HG03378 (cell line): ENCODE measurements at regions not wholly inside any gene's neighbourhood (a gene's known extent, or its start where the extent isn't known, plus 50 kb on each side); places are given as distances from the start of the nearest gene placed in this dataset.
"Not testable (repeated sequence)": the region's sequence is repeated elsewhere in the genome, so short reads cannot be mapped to it uniquely, and the experiment has no call there.

Source experiments
- ATAC-seq: cut with Tn5 transposase; IDR thresholded peaks from one replicate; pipeline ENCODE4 v1.9.1; 2021; ENCODE audit warnings: mild to moderate bottlenecking, moderate library complexity; ENCODE audit not compliant: unreplicated experiment

DNA sequence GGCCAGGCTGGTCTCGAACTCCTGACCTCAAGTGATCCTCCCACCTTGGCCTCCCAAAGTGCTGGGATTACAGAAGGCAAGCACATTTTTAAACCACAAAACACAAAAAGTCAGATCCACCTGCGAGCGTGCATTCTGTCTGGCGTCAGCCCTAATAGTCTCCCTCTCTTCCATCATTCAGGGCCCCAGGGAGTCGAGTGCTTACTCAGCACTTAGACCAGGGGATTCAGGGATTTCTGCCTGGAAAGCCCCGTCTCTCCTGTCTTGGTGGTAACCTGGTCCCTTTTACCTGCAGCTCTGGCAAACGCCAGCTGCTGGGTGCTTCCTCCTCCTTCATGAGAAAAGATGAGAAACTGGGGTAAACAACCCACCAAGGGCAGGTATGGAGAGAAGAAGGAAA lies 443.1 kb downstream of the SOX9 start:
- no peak for ATAC-seq

DNA sequence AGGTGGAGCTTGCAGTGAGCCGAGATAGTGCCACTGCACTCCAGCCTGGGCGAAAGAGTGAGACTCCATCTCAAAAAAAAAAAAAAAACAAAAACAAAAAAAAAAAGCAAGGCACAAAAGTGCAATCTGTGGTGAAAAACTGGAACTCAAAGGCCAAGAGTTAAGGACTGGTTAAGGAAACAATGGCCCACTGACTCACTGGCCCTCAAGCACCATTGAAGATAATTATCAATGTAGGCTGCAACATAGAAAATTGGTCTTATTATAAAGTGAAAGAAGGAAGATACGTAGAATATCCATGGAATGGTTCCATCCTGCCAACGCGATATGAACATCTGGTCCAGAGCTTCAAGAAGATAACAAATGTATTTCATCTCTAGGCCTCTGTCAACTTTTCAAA lies 444.2 kb downstream of the SOX9 start:
- no peak for ATAC-seq

DNA sequence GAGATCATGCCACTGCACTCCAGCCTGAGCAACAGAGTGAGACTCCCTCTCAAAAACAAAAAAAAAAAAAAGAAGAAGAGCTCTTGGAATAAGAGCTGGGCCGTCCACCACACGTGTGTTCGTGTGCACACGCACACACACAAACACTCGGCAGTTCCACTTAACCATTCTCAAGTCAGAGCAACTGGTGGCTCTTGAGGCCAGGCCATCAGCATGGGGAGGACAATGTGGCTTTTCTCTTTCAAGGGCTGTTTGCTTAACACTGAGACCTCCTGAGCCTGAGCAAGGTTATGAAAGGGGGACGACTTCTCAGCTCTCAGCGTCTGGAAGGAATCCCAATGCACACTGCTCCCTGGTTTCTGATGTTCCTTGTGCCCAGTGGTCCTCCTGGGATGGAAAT lies 444.9 kb downstream of the SOX9 start:
- ATAC-seq: no peak

DNA sequence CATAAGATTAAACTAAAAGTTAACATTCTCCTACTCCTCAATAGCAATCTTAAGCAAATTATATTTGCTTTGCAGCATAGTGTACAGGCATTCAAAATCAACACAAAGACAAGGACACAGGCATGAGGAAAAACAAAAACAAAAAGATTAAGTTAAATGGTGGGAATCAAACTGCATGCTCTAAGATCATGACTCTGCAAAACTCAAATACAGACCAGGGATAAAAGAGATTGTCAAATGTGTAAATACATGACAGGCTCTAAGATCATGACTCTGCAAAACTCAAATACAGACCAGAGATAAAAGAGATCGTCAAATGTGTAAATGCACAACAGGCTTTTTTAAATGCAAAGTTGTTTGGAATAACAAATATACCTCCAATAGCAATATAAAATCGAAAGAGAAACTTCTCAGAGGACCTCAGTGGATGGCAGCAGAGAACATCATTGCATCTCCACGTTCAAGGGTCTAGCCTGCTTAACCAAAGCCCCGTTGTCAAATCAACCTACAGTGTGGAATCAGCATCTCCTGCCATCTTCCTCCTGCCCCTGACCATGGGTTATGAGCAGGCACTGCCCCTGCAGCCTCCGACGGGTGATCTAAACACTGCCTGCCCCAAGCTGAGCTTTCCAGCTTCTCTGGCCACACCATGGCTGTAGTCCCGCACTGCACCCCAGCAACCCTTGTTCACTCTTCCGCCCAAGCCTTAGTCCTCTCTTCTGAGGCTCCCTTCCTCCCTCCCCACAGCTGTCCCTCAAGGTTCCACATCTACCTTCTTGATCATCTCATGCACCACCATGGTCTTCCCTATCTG lies 446.1 kb downstream of the SOX9 start:
- no peak for ATAC-seq

DNA sequence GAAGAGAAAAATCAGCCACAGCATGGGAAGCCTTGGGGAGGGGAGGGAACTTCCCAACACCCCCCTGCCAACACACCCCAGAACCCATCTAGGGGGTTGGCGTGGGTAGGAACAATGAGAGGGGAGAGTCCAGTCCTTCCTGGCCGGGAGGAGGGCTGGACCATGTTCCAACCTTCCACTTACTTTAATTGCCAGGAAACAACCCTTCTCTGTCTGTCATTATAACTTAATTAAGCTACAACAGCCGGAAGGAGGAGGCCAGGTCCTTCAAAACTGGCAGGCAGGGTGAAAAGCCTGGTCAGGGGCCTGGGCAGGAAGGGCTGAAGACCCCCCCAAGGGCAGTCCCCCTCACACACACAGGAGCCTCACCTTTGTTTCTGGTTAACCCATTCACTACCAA lies 447.0 kb downstream of the SOX9 start:
- no peak for ATAC-seq

DNA sequence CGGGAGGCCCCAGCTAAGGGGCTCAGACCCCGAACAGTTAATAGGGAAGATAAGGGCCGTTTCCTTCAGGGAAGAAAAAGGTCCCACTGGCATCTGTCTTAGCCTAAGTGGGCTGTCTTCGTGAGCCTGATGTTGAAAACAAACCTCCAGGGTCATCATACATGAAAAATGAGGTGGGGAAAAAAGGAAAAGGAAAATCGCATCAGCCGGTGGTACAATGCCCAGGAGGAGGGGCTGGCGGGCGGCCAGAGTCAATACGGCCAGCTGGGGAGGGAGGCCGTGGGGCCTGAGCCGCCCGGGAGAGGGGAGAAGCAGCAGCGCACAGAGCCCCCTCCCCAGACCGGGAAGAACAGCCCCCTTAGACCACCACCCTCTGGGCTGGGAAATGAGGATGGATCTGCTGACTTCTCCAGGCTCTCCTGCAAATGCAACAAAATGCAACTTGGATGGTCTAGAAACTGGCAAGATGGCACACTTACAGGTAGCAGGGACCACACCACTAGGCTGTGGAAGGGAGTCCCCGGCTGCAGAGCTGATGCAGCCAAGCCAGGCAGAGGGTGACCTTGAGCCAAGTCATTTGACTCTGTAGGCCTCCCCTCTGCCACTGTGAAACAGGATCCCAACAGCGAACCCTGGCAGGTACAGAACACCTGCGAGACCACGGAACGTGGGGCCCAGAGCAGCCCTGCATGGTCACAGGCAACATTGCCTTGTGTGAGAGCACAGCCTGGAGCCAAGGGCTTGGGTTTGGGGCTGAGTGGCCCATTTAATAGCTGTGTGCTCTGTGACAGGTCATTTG lies 448.5 kb downstream of the SOX9 start:
- no peak for ATAC-seq

DNA sequence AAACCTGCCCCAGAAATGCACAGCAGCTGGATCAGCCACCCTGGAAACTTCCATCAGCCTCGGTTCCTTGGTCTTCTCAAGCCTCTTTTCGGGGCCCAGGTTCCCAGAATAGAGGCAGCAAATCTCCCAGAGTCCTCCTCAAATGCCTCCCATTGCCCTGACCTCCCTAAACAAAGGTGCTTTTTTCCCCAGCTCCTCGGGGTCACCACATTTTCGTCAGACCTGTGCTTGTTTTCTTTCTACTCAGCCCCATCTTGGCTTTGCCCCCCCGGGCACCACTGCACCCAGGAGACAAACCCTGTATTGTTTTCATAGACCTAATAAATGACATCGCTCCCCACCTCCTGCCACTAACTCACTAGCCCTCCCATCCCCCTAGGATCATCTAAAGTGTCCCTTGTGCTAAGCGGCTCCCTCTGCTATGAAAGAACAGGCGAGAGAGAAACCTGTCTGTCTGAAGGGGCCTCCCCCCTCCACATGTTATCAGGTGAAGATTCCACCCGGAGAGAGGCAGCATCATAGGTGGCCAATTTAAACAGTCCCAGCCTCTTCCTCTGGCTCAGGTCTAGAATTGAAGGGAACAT lies 451.1 kb downstream of the SOX9 start:
- no peak for ATAC-seq

DNA sequence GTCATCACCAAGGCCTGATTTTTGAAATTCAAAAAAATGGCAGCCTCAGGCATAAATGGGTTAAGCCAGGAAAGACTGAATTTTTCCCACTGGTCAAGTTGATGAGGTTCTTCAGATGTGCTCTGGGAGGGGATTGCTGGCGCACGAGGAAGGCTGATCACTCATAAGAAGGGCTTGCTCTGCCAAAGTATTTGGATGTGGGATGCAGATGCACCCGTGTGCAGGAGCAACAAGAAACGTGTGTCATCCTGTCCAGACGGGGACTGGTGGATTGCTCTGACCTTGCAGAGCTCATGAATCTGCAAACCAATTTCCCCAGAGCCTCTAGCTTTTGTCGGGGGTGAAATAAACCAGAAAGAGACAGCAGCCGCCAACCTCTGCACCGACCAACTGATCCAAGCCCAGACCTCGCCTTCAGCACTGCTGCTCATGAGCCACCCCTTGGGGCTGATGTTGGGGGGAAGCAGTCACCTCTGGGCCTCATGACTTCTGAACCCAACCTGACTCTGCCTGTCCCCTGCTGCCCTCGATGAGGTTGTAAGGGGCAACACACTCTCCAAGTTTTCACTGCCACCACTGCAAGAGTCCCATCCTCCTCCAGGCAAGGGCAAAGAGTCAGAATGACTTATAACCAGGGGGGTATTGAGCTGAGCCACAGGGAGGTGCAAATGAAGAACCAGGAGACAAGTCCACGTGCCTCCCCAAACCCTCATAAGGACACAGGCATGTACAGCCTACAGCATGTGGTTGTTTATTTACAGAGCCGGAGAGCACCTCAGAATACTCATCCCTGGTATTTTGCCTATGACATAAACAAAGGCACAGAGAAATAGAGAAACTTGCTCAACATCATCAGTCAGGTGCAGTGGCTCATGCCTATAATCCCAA lies 452.0 kb downstream of the SOX9 start:
- ATAC-seq: no peak

DNA sequence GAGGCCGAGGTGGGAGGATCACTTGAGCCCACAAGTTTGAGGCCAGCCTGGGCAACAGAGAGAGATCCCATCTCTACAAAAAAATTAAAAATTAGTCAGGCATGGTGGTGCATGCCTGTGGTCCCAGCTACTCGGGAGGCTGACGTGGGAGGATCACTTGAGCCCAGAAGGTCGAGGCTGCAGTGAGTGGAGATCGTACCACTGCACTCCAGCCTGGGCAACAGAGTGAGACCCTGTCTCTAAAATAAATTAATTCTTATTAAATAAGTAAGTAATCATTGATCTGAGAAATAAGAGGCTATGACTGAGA lies 452.6 kb downstream of the SOX9 start:
- ATAC-seq: not testable (repeated sequence)

DNA sequence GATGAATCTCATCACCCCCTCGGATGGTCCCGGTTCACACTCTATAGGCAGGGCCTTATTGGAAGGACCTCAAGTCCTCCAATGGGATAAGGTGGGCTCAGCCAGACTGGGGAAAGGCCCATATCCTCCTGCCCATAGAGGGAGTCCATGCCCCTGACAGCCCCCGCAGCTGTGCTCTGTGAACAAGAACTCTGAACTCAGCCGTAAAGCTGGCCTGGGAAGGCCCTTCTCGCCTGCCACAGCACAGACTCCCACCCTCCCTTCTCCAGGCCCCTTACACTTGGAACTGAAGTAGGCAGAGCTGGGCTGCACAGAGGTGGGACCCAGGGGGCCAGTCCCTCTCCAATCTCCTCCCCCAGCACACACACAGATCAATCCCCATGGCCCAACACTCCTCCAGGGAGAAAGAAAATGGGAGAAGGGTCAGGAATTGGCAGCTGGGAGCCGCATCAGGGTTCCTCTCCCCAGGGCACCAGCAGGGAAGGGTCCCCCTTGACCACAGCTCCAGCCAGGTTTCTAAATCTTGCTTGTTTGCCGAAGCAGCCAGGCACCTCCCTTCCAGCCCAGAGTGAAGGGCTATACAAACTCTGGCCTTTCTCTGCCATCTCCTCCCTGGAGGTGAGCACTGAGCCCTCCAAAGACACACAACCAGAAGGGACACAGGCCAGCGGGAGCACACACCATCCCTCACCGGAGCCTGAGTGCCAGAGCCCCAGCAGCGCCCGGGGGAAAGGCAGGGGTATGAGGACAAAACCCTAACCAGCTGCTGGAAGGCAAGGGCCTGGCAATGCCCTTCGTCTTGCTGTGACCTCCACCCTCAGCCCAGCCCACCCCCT lies 454.1 kb downstream of the SOX9 start:
- no peak for ATAC-seq

DNA sequence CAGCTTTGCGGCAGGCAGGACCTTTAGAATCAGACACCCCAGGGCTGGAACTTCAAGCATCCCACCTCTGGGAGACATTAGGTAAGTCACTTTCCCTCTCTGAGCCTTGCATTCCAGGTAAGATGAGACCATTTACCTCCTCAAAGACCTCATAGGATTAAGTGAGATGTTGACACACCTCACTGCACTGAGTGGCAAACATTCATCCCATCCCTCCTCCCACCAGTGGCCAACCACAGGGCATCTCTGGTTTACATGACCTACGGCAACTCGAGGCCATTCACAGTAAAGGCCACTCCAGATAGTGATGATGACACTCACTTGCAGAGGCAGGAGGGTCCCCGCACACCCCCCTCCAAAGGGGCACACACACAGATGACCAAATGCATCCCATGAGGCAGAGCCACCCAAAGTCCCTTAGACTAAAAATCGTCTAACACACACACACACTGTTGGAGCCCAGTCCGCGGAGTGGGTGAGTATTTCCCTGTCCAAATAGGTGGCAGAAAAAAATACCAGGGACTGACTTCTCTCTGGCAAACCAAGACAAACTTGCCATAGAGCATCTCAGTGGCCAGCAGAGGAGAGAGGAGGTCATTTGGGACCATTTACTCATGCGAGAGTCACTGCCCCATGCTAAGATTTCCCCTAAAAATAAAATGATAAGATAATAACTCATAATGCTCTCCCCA lies 454.9 kb downstream of the SOX9 start:
- ATAC-seq: no peak

DNA sequence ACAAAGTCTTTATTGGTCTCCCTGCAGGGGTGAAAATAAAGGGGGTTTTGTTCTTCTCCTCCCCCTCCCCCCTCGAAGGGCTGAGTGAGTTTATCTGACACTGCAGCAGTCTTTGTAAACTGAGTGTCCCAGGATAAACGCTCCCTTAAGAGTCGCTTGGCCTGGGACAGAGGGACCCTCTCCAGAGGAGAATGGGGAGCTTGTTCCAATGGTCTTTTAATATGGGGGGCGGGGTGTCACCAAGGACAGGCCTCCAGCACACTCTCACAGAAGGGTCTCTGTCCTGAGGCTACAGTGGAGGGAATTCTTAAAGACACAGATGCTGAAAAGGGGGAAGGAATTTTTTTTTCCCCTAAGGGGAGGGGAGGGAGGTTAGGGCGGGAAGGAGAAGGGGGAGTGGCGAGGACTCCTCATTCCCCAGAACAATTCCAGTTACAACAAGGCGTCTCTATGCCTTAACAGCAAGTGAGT lies 455.5 kb downstream of the SOX9 start:
- ATAC-seq: no peak

DNA sequence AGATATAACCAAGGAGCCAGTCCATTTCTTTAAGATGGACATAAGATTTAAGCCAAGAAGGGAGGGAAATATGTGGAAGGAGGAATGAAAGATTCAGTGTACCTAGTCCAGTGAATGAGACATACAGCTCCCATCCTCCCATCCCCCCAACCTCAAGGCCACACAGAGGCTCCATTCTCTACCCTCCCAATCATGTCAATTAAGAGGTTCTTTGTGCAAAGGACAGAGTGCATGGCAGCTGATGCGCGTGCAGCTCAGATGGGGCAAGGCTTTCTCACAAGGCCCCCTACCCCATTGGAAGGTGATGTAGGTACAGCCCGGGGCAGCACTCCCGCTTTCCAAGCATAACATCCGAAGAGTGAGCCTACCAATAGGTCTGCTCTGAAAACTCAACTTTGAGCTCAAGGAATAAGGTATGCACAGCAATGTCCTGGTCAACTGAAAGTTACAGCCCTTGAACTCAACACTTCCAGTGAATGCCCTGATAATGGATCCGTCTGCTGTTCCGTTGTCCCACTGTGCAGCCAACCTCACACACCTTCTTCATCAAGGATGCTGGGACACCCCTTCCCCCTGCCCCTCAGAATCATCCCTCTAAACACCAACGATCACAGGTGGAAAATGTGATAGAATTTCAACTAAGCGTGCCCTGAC lies 458.1 kb downstream of the SOX9 start:
- ATAC-seq: no peak

DNA sequence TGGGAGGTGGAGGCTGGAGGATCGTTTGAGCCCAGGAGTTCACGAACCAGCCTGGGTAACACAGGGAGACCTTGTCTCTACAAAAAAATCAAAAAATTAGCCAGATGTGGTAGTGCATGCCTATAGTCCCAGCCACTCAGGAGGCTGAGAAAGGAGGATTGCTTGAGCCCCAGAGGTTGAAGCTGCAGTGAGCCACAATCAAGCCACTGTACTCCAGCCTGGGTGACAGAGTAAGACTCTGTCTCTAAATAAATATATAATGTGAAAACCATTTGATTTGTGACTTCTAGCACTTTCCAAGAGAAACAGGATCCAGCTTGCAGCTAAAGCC lies 459.1 kb downstream of the SOX9 start:
- ATAC-seq: no peak

DNA sequence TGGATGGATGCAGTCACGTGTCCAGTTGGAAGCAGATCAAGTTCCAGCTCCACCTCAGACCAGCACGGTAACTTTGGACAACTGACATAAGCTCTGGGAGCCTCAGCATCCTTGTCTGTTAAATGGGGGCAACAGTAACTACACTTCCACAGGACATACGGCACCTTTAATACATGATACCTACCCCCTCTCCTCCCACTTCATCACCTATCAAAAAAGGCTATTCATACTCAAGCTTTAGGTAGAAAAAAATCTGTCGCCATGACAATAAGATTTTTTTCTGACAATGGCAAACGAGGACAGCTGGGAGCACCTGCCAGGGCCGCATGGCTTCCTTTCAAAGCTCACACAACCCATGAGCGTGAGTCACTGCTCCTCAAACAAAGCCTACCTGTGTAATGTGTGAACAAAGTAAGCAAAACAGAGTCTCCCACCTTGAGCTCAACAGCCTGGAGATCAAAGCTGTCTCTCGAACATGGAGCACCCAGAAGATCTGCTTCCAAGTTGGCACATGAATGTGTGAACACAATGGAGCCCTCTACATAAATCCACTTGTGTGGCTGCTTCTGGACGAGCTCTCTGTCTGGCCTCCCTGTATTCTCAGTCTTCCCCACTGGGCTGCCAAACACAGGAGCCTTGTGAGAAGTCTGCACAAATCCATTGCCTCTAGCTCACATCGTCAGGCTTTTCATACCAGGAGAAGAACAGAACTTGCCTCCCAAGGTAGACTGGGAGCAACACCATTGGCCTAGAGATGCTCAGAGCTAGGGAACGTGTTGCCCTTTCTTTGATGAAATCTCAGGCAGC lies 459.7 kb downstream of the SOX9 start:
- ATAC-seq: no peak

DNA sequence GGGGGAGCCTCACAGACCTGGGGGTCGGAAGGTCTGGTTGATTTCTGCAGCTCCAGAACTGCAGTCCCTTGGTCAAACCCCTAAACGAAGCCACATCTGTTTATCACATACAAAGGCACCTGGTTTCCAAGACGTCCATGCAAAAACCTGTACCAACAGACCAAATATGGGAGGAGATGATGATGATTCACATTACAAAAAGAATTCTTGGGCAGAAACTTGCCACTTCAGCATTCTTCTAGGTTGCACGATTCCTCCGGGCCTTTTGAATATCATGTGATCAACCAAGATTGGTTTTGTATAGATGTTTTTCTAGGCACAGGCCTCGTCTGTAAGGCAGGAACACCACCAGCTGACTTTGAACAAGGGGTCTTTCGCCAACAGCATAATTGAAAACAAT lies 466.3 kb downstream of the SOX9 start:
- no peak for ATAC-seq

DNA sequence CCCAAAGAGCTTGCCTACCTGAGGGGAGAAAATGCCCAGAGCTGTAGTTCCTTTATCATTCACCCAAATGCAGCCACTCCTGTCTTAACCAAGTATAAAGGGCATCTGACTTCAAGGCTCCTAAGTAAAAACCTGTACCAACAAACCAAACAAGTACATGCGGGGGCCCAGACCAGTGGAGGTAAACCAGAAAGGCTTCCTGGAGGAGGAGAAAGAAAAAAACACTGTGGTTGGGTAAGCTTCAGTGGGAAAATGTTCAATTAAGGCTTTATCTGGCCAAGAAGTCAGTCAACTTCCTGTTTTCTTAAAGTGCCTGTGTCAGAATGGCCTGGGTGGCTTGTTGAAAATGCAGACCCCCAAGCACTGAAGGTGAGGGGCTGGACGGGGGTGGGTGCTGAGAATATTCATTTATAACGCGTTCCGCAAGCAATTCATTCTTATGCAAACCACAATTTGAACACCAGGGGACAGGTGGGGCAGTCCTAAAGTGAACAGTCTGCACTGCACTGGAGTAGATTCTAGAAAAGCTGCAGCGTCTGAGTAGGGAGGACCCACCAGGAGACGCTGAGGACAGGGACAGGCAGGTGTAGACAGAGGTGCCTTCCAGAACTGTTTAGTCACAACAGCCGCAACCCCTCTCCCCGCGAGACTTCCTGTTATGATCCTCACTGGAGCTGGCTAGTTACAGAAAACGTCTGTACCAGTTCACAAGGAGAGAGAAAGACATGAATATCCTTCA lies 467.1 kb downstream of the SOX9 start:
- ATAC-seq: no peak

DNA sequence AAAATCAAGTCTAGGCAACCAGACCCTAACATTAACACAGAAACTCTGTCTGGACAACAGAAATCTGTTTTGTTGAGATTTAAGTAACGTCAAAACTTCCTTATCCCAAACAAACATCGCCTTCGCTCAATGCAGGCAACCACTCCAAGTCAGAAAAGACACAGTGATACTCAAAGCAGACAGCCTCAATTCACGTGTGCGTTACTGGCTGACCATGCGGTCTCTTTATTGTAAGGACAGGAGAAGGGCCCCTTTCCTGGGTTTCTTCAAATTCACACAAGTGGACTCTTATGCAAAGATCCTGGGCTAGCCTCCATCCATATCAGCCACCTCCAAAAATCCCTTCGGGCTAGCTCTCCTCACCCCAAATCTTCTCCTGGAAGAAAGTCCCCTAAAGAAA lies 467.7 kb downstream of the SOX9 start:
- ATAC-seq: no peak
